Type B pancreatic cell (in vitro differentiated cells): ENCODE measurements at regions not wholly inside any gene's neighbourhood (a gene's known extent, or its start where the extent isn't known, plus 50 kb on each side); places are given as distances from the start of the nearest gene placed in this dataset.

Source experiments
- DNase-seq: peaks from one replicate; pipeline ENCODE4 v3.0.0; 2021; ENCODE audit warnings: mixed read lengths; ENCODE audit not compliant: unreplicated experiment; ENCODE audit errors: extremely low spot score
- H3K27ac Mint-ChIP-seq: 2 replicates; pipeline ENCODE4 v1.8.0; 2021; ENCODE audit warnings: mild to moderate bottlenecking, mixed read lengths
- H3K27me3 Mint-ChIP-seq: 2 replicates; pipeline ENCODE4 v1.8.0; 2021; ENCODE audit warnings: mixed read lengths
- H3K36me3 Mint-ChIP-seq: 2 replicates; pipeline ENCODE4 v1.8.0; 2021; ENCODE audit warnings: mixed read lengths
- H3K4me1 Mint-ChIP-seq: one replicate; pipeline ENCODE4 v1.8.0; 2021; ENCODE audit warnings: mixed read lengths; ENCODE audit not compliant: unreplicated experiment
- H3K4me3 Mint-ChIP-seq: 2 replicates; pipeline ENCODE4 v1.8.0; 2021; ENCODE audit warnings: mild to moderate bottlenecking, mixed read lengths
- H3K9me3 Mint-ChIP-seq: 2 replicates; pipeline ENCODE4 v1.8.0; 2021; ENCODE audit warnings: mixed read lengths
- CTCF ChIP-seq: fragments of 200-600 bp; sonication (generic); conservative IDR thresholded peaks from 2 replicates; pipeline ENCODE4 v1.5.0; 2021; ENCODE audit warnings: antibody characterized with exemption, mild to moderate bottlenecking

GRCh38 chr10:3676564-3676963 is 108.4 kb downstream of the KLF6 start:
- Mint-ChIP-seq H3K4me1 (peaks cover 2% of the 10 kb centered on the region), H3K27ac (no peak overlapping the region), H3K36me3 (no peaks in the 10 kb centered on the region), H3K4me3 (no peak overlapping the region), H3K27me3 (no peaks in the 10 kb centered on the region), H3K9me3 (no peaks in the 10 kb centered on the region)
- TF ChIP-seq CTCF, result no peak
- DNase-seq, result no peak

- TF ChIP-seq CTCF, result no peak
- Mint-ChIP-seq H3K27me3 (peaks cover 2% of the 10 kb centered on the region), H3K9me3 (no peaks in the 10 kb centered on the region)
Observed at GRCh38 chr10:3672220-3672619, 112.8 kb downstream of the KLF6 start.

GRCh38 chr10:3671386-3671955 is 113.5 kb downstream of the KLF6 start:
- Mint-ChIP-seq H3K27ac (no peak overlapping the region), H3K36me3 (no peaks in the 10 kb centered on the region)
- DNase-seq, result no peak

More at GRCh38 chr10:3672220-3672619, 112.8 kb downstream of the KLF6 start:
- DNase-seq, result no peak
- Mint-ChIP-seq H3K36me3 (no peaks in the 10 kb centered on the region), H3K4me3 (no peak overlapping the region), H3K27ac (no peak overlapping the region), H3K4me1 (peaks cover 19% of the 10 kb centered on the region)

GRCh38 chr10:3668966-3669330 is 116.1 kb downstream of the KLF6 start:
- H3K4me3 Mint-ChIP-seq, result peak overlapping the region; percentile 84
- H3K27ac Mint-ChIP-seq, result peak overlapping the region; percentile 97
- no peaks in the 10 kb centered on the region for H3K9me3 Mint-ChIP-seq

More at GRCh38 chr10:3671386-3671955, 113.5 kb downstream of the KLF6 start:
- Mint-ChIP-seq H3K9me3 (no peaks in the 10 kb centered on the region), H3K4me3 (no peak overlapping the region), H3K4me1 (peaks cover 23% of the 10 kb centered on the region), H3K27me3 (peaks cover 2% of the 10 kb centered on the region)
- no peak for TF ChIP-seq CTCF

GRCh38 chr10:3668276-3668965 is 116.6 kb downstream of the KLF6 start:
- Mint-ChIP-seq H3K27ac (peak overlapping the region; percentile 97), H3K4me3 (peak overlapping the region; percentile 84), H3K27me3 (peaks cover 2% of the 10 kb centered on the region), H3K9me3 (no peaks in the 10 kb centered on the region), H3K4me1 (peaks cover 23% of the 10 kb centered on the region), H3K36me3 (no peaks in the 10 kb centered on the region)
- DNase-seq, result no peak
- TF ChIP-seq CTCF, result no peak

More at GRCh38 chr10:3668966-3669330, 116.1 kb downstream of the KLF6 start:
- Mint-ChIP-seq H3K4me1 (peaks cover 23% of the 10 kb centered on the region), H3K36me3 (no peaks in the 10 kb centered on the region), H3K27me3 (peaks cover 2% of the 10 kb centered on the region)
- DNase-seq, result no peak
- no peak for TF ChIP-seq CTCF
